ENCODE measurements at regions not wholly inside any gene's neighbourhood (a gene's known extent, or its start where the extent isn't known, plus 50 kb on each side); places are given as distances from the start of the nearest gene placed in this dataset.

DNA sequence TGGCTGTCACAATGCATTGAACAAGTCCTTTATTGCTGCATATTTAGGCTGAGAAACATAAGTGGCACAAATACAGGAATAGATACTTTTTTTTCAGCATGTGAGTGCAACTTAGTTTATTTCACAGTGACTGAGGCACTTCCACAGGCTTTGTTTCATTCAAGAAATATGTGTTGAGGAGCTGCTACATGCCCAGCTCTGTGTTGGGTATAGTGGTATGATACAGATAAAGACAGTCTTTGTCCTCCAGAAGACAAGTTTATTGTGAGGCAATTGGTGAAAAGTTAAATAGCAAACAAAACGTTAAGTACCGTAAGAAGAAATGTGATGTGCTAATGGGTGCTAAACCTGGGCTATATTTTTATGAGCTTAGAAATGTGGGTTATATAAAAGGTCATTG lies 186.4 kb downstream of the SPRY1 start:
- TF ChIP-seq, protein P1, sequence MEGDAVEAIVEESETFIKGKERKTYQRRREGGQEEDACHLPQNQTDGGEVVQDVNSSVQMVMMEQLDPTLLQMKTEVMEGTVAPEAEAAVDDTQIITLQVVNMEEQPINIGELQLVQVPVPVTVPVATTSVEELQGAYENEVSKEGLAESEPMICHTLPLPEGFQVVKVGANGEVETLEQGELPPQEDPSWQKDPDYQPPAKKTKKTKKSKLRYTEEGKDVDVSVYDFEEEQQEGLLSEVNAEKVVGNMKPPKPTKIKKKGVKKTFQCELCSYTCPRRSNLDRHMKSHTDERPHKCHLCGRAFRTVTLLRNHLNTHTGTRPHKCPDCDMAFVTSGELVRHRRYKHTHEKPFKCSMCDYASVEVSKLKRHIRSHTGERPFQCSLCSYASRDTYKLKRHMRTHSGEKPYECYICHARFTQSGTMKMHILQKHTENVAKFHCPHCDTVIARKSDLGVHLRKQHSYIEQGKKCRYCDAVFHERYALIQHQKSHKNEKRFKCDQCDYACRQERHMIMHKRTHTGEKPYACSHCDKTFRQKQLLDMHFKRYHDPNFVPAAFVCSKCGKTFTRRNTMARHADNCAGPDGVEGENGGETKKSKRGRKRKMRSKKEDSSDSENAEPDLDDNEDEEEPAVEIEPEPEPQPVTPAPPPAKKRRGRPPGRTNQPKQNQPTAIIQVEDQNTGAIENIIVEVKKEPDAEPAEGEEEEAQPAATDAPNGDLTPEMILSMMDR (IDR thresholded peaks at IDR 0.05; ENCODE audit: low read length), result no peak
- TF ChIP-seq EZH2 (IDR thresholded peaks at IDR 0.05; ENCODE audit: borderline replicate concordance, low read length), result no peak
